Psoas muscle (tissue), 7 donors: ENCODE measurements at regions not wholly inside any gene's neighbourhood (a gene's known extent, or its start where the extent isn't known, plus 50 kb on each side); places are given as distances from the start of the nearest gene placed in this dataset.

Experiments
- ATAC-seq, 4 donors: fragments of 200-7000 bp; cut with Tn5 transposase; one replicate each; pipeline ENCODE4 v1.9.1; 2020; ENCODE audit warnings: moderate library complexity in 3 of 4, mild to moderate bottlenecking in 2 of 4
- DNase-seq, 2 donors: peaks; one replicate each; pipeline ENCODE4 v3.0.0-alpha.2; 2020
- H3K27ac ChIP-seq: fragments of 200-600 bp; one replicate; pipeline ENCODE4 v1.8.0; 2022
- H3K27me3 ChIP-seq, 3 donors: fragments of 200-600 bp in 1 of 3; one replicate each; pipeline versions ENCODE4 v1.6.1 to v1.8.0; 2013 to 2022; ENCODE audit warnings: low read length in 2 of 3, mild to moderate bottlenecking in 2 of 3, moderate library complexity in 1 of 3; ENCODE audit not compliant: insufficient read depth in 3 of 3
- H3K36me3 ChIP-seq, 2 donors: fragments of 200-600 bp in 1 of 2; one replicate each; pipeline versions ENCODE4 v1.6.1 to v1.8.0; 2013 to 2022; ENCODE audit warnings: low read depth in 1 of 2, mild to moderate bottlenecking in 1 of 2, moderate library complexity in 1 of 2; ENCODE audit not compliant: insufficient read depth in 1 of 2
- H3K4me1 ChIP-seq: fragments of 200-600 bp; one replicate; pipeline ENCODE4 v1.8.0; 2022
- H3K4me3 ChIP-seq: fragments of 200-600 bp; one replicate; pipeline ENCODE4 v1.8.0; 2022; ENCODE audit warnings: mild to moderate bottlenecking
- H3K9me3 ChIP-seq: fragments of 200-600 bp; one replicate; pipeline ENCODE4 v1.8.0; 2022
- WGBS, 3 donors: extraction: QIAGEN DNeasy Blood & Tissue Kit; methylation state at CpG; one replicate each; pipeline versions ENCODE4 v1.1.6 to v1.1.7; 2013; 5-methylcytosine and 5-hydroxymethylcytosine counted together
- intact Hi-C, 2 donors: fragments of 100-400 bp; cut with DNase I; formaldehyde crosslinking; loops; one replicate each; pipeline versions ENCODE4 v1.11.0 to v1.14.2; 2022
- TF ChIP-seq, protein P1 (sequence below): fragments of 200-600 bp; IDR thresholded peaks from one replicate; pipeline ENCODE4 v1.8.0; 2022; ENCODE audit warnings: antibody characterized with exemption
- donor health status: healthy with polysubstance abuse.
- donor health status: DM: no; HTN: no; CAD: no; lungs with moderate emphysema.
- donor health status: Bipolar disorder and iron deficiency.
- donor health status: healthy.
- donor health status: DM: yes; HTN: yes; CAD: no.
- donor health status: DM: no; HTN: no; CAD: no.
- donor health status: DM: yes; HTN: yes; CAD: no.

DNA sequence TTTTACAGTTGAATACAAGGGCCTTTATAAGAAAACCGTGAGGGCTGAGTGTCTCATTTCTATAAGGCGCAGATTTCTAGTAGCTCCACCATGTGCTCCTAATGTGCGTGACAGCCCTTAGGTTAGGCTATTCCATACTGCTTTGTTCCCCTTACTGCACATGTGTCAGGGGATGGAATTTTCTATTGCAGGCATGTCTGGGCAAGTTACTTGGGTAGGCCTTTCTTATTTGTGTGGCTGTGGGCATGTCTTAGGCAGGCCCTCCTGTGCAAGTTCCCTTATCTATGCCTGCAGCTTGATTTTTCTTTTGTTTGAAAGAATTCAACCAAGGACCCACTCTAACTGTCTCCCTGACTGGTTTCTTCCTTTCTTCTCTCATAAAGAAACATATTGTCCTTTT is 434.2 kb upstream of the CNTN3 start:
- Histone ChIP-seq H3K4me1 (no peaks in the 10 kb centered on the region), H3K9me3 (no peaks in the 10 kb centered on the region), H3K4me3 (no peak overlapping the region), H3K27ac (no peak overlapping the region), H3K36me3 (no peaks in the 10 kb centered on the region), H3K27me3 (no peaks in the 10 kb centered on the region)
- intact Hi-C loops = no loop called here
- TF ChIP-seq, protein P1, sequence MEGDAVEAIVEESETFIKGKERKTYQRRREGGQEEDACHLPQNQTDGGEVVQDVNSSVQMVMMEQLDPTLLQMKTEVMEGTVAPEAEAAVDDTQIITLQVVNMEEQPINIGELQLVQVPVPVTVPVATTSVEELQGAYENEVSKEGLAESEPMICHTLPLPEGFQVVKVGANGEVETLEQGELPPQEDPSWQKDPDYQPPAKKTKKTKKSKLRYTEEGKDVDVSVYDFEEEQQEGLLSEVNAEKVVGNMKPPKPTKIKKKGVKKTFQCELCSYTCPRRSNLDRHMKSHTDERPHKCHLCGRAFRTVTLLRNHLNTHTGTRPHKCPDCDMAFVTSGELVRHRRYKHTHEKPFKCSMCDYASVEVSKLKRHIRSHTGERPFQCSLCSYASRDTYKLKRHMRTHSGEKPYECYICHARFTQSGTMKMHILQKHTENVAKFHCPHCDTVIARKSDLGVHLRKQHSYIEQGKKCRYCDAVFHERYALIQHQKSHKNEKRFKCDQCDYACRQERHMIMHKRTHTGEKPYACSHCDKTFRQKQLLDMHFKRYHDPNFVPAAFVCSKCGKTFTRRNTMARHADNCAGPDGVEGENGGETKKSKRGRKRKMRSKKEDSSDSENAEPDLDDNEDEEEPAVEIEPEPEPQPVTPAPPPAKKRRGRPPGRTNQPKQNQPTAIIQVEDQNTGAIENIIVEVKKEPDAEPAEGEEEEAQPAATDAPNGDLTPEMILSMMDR = no peak
- DNase-seq = no peak
- WGBS, 3 donors = 75 to 78% (median 77%) methylated on average over 3 of the region's 3 CpGs
- no peak for ATAC-seq

DNA sequence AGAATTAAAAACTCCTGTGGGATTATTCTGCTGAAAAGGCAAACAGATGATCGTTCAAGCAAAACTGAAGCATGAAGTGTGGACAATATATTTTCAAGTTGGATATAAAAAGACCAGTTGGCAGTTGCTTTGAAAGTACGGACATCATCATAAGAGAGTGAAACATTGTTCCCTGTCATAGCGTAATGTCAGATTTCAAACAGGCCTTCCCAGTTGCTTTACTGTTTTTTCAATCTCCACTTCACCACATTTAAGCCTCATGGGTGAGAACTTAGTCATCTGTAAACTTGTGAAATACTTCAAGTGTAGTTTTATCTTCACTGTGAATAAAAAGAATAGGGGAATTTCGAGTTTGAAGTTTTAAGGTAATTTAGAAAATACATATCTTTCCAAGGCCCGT is 435.1 kb upstream of the CNTN3 start:
- DNase-seq = no peak
- ATAC-seq = no peak
- Histone ChIP-seq H3K9me3 (no peaks in the 10 kb centered on the region), H3K27ac (no peak overlapping the region), H3K36me3 (no peaks in the 10 kb centered on the region), H3K4me3 (no peak overlapping the region), H3K4me1 (no peaks in the 10 kb centered on the region), H3K27me3 (no peaks in the 10 kb centered on the region)
- 14 to 29% (median 20%) methylated on average over 5 of the region's 5 CpGs for WGBS, 3 donors
- TF ChIP-seq, protein P1 = no peak
- intact Hi-C loops = no loop called here

DNA sequence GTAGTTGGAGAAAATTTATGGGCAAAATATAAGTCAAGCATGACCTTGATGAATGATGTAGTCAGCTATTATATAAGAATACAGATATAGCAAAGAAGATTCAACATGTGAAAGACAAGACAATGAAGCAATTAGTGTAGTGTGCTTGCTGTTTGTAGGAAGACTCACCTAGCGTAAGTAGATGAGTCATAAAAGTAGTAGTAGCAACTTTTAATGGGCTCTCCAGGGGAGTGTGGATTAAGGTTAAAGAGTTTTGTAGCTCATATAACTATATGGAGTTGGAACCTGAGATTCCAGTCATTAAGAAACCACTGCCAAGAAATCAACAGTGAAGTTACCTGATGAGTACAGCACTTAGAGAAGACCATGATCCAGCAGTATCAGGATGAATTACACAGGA is 444.7 kb upstream of the CNTN3 start:
- Histone ChIP-seq H3K4me3 (no peak overlapping the region), H3K9me3 (no peaks in the 10 kb centered on the region), H3K27ac (no peak overlapping the region), H3K36me3 (no peaks in the 10 kb centered on the region), H3K4me1 (no peaks in the 10 kb centered on the region), H3K27me3 (no peaks in the 10 kb centered on the region)
- TF ChIP-seq, protein P1 = no peak
- ATAC-seq (no peak), DNase-seq (no peak)
- WGBS, 3 donors = 79 to 87% (median 84%) methylated on average over 1 of the region's 1 CpG
- intact Hi-C loops = no loop called here

DNA sequence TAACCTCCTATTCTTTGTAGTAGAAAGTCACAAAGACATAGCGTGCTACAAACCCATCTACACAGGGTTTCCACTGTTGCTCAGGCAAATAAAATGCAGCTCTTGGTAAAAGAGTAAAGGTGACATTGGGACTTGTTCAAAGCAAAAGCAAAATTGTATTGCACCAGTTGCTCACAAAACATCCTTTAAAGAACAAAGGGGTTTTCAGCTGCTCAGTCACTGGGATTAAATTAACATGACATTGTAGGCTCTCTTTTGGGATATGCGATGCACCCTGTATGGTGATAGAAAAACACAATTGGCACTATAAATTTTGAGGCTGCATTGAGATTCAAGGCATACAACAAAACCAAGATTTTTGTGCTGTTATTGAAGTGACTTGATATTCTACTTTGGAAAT is 447.3 kb upstream of the CNTN3 start:
- no peaks in the 10 kb centered on the region for H3K36me3 ChIP-seq

DNA sequence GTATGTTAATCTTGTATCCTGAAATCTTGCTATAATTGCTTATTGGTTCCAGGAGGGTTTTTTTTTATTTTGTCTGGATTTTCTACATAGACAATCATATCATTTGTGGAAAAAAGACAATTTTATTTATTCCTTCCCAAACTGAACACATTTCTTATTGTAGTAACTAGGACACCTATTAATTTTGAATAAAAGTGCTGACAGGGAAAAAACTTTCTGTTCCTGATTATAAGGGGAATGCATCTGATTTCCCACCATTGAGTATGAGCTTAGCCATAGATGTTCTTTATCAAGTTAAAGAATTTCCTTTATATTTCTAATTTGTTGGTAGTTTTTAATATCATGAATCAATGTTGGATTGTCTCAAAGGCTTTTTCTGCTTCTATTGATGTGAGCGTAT is 460.7 kb upstream of the CNTN3 start:
- WGBS, 3 donors = 96 to 98% (median 97%) methylated on average over 1 of the region's 1 CpG
- no peaks in the 10 kb centered on the region for H3K27me3 ChIP-seq
- TF ChIP-seq, protein P1 = no peak

More for the DNA sequence above, 447.3 kb upstream of the CNTN3 start:
- no peak for DNase-seq
- no peak overlapping the region for H3K27ac ChIP-seq
- no peak for ATAC-seq
- WGBS, 3 donors = 56 to 73% (median 68%) methylated on average over 2 of the region's 2 CpGs
- TF ChIP-seq, protein P1 = no peak
- intact Hi-C loops = no loop called here
- H3K9me3 ChIP-seq = no peaks in the 10 kb centered on the region
- H3K4me1 ChIP-seq = no peaks in the 10 kb centered on the region
- no peak overlapping the region for H3K4me3 ChIP-seq
- H3K27me3 ChIP-seq = no peaks in the 10 kb centered on the region

More for the DNA sequence above, 460.7 kb upstream of the CNTN3 start:
- H3K4me1 ChIP-seq = no peaks in the 10 kb centered on the region
- no peak for DNase-seq
- intact Hi-C loops = no loop called here
- no peaks in the 10 kb centered on the region for H3K36me3 ChIP-seq
- no peak overlapping the region for H3K4me3 ChIP-seq
- H3K27ac ChIP-seq = no peak overlapping the region
- ATAC-seq = no peak
- no peaks in the 10 kb centered on the region for H3K9me3 ChIP-seq
